ENCODE measurements at regions not wholly inside any gene's neighbourhood (a gene's known extent, or its start where the extent isn't known, plus 50 kb on each side); places are given as distances from the start of the nearest gene placed in this dataset.

DNA sequence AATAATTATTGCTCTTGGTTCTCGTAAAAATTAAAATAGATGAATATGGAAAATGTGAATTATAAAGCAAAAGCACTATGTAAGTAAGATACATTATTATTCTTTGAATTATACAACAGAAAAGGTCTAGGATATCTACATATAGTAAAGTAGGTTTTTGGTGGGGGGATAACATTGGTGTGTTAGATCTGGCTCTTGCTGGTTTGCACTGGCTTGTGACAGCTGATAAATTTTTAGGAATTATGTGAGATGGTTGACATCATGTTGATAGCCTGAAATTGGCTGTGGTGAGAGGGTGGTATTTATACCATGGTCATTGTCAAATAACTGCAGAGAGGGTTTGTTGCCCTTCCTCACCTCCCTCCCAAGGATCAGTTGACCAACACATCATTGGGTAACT is 50.7 kb upstream of the BTG1 start:
- no peak for FAIRE-seq
- TF ChIP-seq POLR2AphosphoS5 (IDR thresholded peaks at IDR 0.05; ENCODE audit: low read depth, low read length) (no peak), POLR2A (IDR thresholded peaks at IDR 0.05; ENCODE audit: low read depth, low read length) (no peak), TAF1 (IDR thresholded peaks at IDR 0.05; ENCODE audit: borderline replicate concordance, low read depth, low read length) (no peak)
- DNase-seq (ENCODE audit: insufficient read length) = no peak
